ENCODE measurements at regions not wholly inside any gene's neighbourhood (a gene's known extent, or its start where the extent isn't known, plus 50 kb on each side); places are given as distances from the start of the nearest gene placed in this dataset.

DNA sequence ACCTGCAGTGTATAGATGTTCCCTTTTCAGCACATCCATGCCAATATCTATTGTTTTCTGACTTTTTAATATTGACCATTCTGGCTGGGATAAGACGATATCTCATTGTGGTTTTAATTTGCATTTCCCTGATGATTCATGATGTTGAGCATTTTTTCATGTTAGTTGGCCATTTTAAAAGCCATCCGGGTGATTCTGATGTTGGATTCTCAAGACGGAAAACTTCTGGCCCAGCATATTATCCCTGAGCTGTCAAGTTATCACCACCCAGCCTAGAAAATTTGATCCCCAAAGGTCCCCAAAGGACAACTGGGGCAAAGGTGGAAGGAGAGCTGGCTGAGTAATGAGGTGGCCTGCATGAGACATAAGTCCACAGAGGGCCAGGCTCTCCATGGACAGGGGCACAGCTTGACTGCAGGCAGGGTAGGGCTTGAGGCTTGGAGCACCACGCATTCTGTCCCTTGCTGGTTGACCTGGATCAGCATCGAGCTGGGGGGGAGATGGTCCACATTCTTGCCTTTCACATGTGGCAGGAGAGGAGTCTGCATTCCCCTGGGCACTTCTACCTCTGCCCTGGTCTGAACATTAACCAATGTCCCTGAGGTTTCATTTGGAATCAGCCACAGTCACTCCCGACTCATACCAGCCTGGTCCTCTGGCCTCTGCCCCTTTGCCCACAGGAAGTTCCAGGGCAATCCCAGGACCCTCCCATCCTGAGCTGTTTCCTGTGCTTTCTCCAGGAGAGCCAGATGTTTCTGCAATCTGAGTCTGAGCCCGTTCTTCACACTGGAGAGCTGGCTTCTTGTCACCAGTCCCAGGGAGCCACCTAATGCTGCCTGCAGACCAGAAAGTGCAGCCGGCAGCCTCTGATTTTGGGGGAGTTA lies 69.2 kb downstream of the ISG20 start:
- ChIA-PET POLR2A (ENCODE audit: partially characterized antibody) (no interaction called here), CTCF (ENCODE audit: partially characterized antibody) (no interaction called here)
- Mint-ChIP-seq H3K9me3 (peaks cover 0 to 2% (median 0%) of the 10 kb centered on the region in 8 donors), H3K4me1 (peaks cover 6 to 17% (median 8%) of the 10 kb centered on the region in 4 donors), H3K27ac (no peak overlapping the region), H3K4me3 (no peak overlapping the region), H3K27me3 (peaks cover 30 to 36% of the 10 kb centered on the region in 2 donors), H3K36me3 (no peaks in the 10 kb centered on the region)
- Histone ChIP-seq H3K9me3 (ENCODE audit: control insufficient read depth in 1 of 2, low read length in 2 of 2) (no peaks in the 10 kb centered on the region), H3K4me1 (ENCODE audit: insufficient read depth, low read length) (peaks cover 7% of the 10 kb centered on the region), H3K4me3 (ENCODE audit: low read length in 2 of 2) (no peak overlapping the region), H3K36me3 (ENCODE audit: insufficient read depth, low read length) (no peaks in the 10 kb centered on the region), H3K27ac (ENCODE audit: low read depth, low read length) (no peak overlapping the region), H3K27me3 (ENCODE audit: insufficient read depth, low read length) (peaks cover 16% of the 10 kb centered on the region)
- DNase-seq = no peak
- intact Hi-C loops (cut with micrococcal nuclease) = no loop called here

GRCh38 chr15:88708655-88709054 lies 69.8 kb downstream of the ISG20 start:
- Histone ChIP-seq H3K4me3 (ENCODE audit: low read length in 2 of 2) (no peak overlapping the region), H3K4me1 (ENCODE audit: insufficient read depth, low read length) (peaks cover 7% of the 10 kb centered on the region), H3K27me3 (ENCODE audit: insufficient read depth, low read length) (peaks cover 16% of the 10 kb centered on the region), H3K36me3 (ENCODE audit: insufficient read depth, low read length) (no peaks in the 10 kb centered on the region), H3K27ac (ENCODE audit: low read depth, low read length) (no peak overlapping the region), H3K9me3 (ENCODE audit: control insufficient read depth in 1 of 2, low read length in 2 of 2) (no peaks in the 10 kb centered on the region)
- Mint-ChIP-seq H3K9me3 (peaks cover 0 to 2% (median 0%) of the 10 kb centered on the region in 8 donors), H3K27me3 (peaks cover 32 to 40% of the 10 kb centered on the region in 2 donors), H3K27ac (no peak overlapping the region), H3K36me3 (no peaks in the 10 kb centered on the region), H3K4me3 (no peak overlapping the region), H3K4me1 (peaks cover 6 to 17% (median 8%) of the 10 kb centered on the region in 4 donors)
- intact Hi-C loops (cut with micrococcal nuclease) = no loop called here
- CTCF ChIA-PET (ENCODE audit: partially characterized antibody) = no interaction called here
- POLR2A ChIA-PET (ENCODE audit: partially characterized antibody) = no interaction called here
- DNase-seq = no peak

DNA sequence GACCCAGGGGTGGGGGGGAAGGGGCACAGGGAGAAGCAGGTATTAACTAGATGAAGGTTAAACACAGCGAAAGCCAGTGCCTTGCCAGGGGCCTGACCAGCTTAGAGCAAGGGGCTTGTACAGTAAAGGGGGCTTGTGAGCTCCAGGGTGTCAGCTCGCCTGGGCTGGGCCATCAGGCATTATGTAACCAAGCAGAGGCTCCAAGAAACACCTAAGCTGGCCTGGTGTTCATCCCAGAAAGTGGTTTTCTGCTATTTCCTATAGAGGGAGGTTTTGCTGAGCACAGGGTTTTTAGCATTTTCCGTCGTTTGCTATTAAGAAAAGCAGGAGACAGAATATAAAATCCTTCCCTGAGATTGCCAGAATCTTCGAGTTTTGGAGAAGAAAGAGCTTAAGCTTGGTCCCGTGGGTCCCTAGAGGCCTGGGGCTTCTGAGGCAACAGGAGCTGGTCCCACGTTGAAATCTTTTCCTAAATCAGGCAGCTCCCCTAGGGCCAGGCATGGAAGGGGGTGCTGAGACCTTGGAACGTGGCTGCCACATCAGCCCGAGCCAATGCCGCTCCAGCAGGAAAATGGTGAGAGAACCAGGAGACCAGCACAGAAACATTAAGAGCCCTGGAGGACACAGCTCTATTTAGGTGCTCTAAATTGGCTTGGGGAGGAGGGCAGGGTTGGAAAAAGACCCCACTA lies 71.4 kb downstream of the ISG20 start:
- Histone ChIP-seq H3K4me3 (ENCODE audit: low read length in 2 of 2) (no peak overlapping the region), H3K27ac (ENCODE audit: low read depth, low read length) (no peak overlapping the region), H3K36me3 (ENCODE audit: insufficient read depth, low read length) (no peaks in the 10 kb centered on the region), H3K27me3 (ENCODE audit: insufficient read depth, low read length) (peaks cover 16% of the 10 kb centered on the region), H3K9me3 (ENCODE audit: control insufficient read depth in 1 of 2, low read length in 2 of 2) (no peaks in the 10 kb centered on the region), H3K4me1 (ENCODE audit: insufficient read depth, low read length) (peaks cover 7% of the 10 kb centered on the region)
- Mint-ChIP-seq H3K9me3 (no peaks in the 10 kb centered on the region), H3K4me1 (peaks cover 5 to 9% (median 8%) of the 10 kb centered on the region in 4 donors), H3K4me3 (no peak overlapping the region), H3K27ac (no peak overlapping the region), H3K27me3 (peaks cover 32 to 36% of the 10 kb centered on the region in 2 donors), H3K36me3 (no peaks in the 10 kb centered on the region)
- no peak for DNase-seq
- intact Hi-C loops (cut with micrococcal nuclease) = no loop called here
- CTCF ChIA-PET (ENCODE audit: partially characterized antibody) = no interaction called here
- POLR2A ChIA-PET (ENCODE audit: partially characterized antibody) = no interaction called here

GRCh38 chr15:88711806-88712205 lies 73.0 kb downstream of the ISG20 start:
- Histone ChIP-seq H3K4me3 (ENCODE audit: low read length in 2 of 2) (no peak overlapping the region), H3K36me3 (ENCODE audit: insufficient read depth, low read length) (no peaks in the 10 kb centered on the region), H3K9me3 (ENCODE audit: control insufficient read depth in 1 of 2, low read length in 2 of 2) (no peaks in the 10 kb centered on the region), H3K27ac (ENCODE audit: low read depth, low read length) (no peak overlapping the region), H3K27me3 (ENCODE audit: insufficient read depth, low read length) (peaks cover 6% of the 10 kb centered on the region), H3K4me1 (ENCODE audit: insufficient read depth, low read length) (no peaks in the 10 kb centered on the region)
- Mint-ChIP-seq H3K9me3 (no peaks in the 10 kb centered on the region), H3K4me3 (no peak overlapping the region), H3K4me1 (no peaks in the 10 kb centered on the region), H3K27me3 (peaks cover 22 to 29% of the 10 kb centered on the region in 2 donors), H3K27ac (no peak overlapping the region), H3K36me3 (no peaks in the 10 kb centered on the region)
- DNase-seq = no peak
- POLR2A ChIA-PET (ENCODE audit: partially characterized antibody) = no interaction called here
- intact Hi-C loops (cut with micrococcal nuclease) = no loop called here
- CTCF ChIA-PET (ENCODE audit: partially characterized antibody) = no interaction called here

GRCh38 chr15:88714782-88715372 lies 76.1 kb downstream of the ISG20 start:
- Mint-ChIP-seq H3K4me1 (no peaks in the 10 kb centered on the region), H3K9me3 (no peaks in the 10 kb centered on the region), H3K4me3 (no peak overlapping the region), H3K27ac (no peak overlapping the region), H3K36me3 (no peaks in the 10 kb centered on the region), H3K27me3 (peaks cover 11 to 20% of the 10 kb centered on the region in 2 donors)
- Histone ChIP-seq H3K27me3 (ENCODE audit: insufficient read depth, low read length) (no peaks in the 10 kb centered on the region), H3K9me3 (ENCODE audit: control insufficient read depth in 1 of 2, low read length in 2 of 2) (no peaks in the 10 kb centered on the region), H3K4me3 (ENCODE audit: low read length in 2 of 2) (no peak overlapping the region), H3K36me3 (ENCODE audit: insufficient read depth, low read length) (no peaks in the 10 kb centered on the region), H3K27ac (ENCODE audit: low read depth, low read length) (no peak overlapping the region), H3K4me1 (ENCODE audit: insufficient read depth, low read length) (no peaks in the 10 kb centered on the region)
- POLR2A ChIA-PET (ENCODE audit: partially characterized antibody) = no interaction called here
- intact Hi-C loops (cut with micrococcal nuclease) = no loop called here
- DNase-seq = no peak
- CTCF ChIA-PET (ENCODE audit: partially characterized antibody) = no interaction called here

- POLR2A ChIA-PET (ENCODE audit: partially characterized antibody) = no interaction called here
- intact Hi-C loops (cut with micrococcal nuclease) = no loop called here
- Mint-ChIP-seq H3K27me3 (peaks cover 12 to 19% of the 10 kb centered on the region in 2 donors), H3K9me3 (no peaks in the 10 kb centered on the region), H3K4me1 (no peaks in the 10 kb centered on the region), H3K36me3 (no peaks in the 10 kb centered on the region), H3K4me3 (no peak overlapping the region), H3K27ac (no peak overlapping the region)
- Histone ChIP-seq H3K36me3 (ENCODE audit: insufficient read depth, low read length) (no peaks in the 10 kb centered on the region), H3K4me1 (ENCODE audit: insufficient read depth, low read length) (no peaks in the 10 kb centered on the region), H3K27me3 (ENCODE audit: insufficient read depth, low read length) (no peaks in the 10 kb centered on the region), H3K4me3 (ENCODE audit: low read length in 2 of 2) (no peak overlapping the region), H3K9me3 (ENCODE audit: control insufficient read depth in 1 of 2, low read length in 2 of 2) (no peaks in the 10 kb centered on the region), H3K27ac (ENCODE audit: low read depth, low read length) (no peak overlapping the region)
- no peak for DNase-seq
- CTCF ChIA-PET (ENCODE audit: partially characterized antibody) = no interaction called here
Observed at GRCh38 chr15:88716543-88717381, 77.9 kb downstream of the ISG20 start.
